Gastroesophageal sphincter (tissue), 3 donors: ENCODE measurements at regions not wholly inside any gene's neighbourhood (a gene's known extent, or its start where the extent isn't known, plus 50 kb on each side); places are given as distances from the start of the nearest gene placed in this dataset.

Source experiments
- POLR2AphosphoS5 ChIP-seq: sonication (generic); formaldehyde crosslinking; IDR thresholded peaks from one replicate; pipeline ENCODE4 v1.6.1; 2017; ENCODE audit warnings: antibody characterized with exemption
- TF ChIP-seq, protein P1 (sequence below), 4 experiments: fragments of 200-600 bp in 2 of 4; fragments of 450-650 bp in 2 of 4; sonication (generic) in 1 of 4; IDR thresholded peaks; one replicate each; pipeline ENCODE4 v1.5.1; 2017 to 2019; ENCODE audit warnings: antibody characterized with exemption in 4 of 4, mild to moderate bottlenecking in 2 of 4, moderate library complexity in 2 of 4

GRCh38 chr14:89004166-89004565, 179.7 kb downstream of the TTC8 start:
- TF ChIP-seq, protein P1, sequence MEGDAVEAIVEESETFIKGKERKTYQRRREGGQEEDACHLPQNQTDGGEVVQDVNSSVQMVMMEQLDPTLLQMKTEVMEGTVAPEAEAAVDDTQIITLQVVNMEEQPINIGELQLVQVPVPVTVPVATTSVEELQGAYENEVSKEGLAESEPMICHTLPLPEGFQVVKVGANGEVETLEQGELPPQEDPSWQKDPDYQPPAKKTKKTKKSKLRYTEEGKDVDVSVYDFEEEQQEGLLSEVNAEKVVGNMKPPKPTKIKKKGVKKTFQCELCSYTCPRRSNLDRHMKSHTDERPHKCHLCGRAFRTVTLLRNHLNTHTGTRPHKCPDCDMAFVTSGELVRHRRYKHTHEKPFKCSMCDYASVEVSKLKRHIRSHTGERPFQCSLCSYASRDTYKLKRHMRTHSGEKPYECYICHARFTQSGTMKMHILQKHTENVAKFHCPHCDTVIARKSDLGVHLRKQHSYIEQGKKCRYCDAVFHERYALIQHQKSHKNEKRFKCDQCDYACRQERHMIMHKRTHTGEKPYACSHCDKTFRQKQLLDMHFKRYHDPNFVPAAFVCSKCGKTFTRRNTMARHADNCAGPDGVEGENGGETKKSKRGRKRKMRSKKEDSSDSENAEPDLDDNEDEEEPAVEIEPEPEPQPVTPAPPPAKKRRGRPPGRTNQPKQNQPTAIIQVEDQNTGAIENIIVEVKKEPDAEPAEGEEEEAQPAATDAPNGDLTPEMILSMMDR (IDR thresholded peaks at IDR 0.05) = no peak
- TF ChIP-seq POLR2AphosphoS5 = no peak
